ENCODE measurements at regions not wholly inside any gene's neighbourhood (a gene's known extent, or its start where the extent isn't known, plus 50 kb on each side); places are given as distances from the start of the nearest gene placed in this dataset.

DNA sequence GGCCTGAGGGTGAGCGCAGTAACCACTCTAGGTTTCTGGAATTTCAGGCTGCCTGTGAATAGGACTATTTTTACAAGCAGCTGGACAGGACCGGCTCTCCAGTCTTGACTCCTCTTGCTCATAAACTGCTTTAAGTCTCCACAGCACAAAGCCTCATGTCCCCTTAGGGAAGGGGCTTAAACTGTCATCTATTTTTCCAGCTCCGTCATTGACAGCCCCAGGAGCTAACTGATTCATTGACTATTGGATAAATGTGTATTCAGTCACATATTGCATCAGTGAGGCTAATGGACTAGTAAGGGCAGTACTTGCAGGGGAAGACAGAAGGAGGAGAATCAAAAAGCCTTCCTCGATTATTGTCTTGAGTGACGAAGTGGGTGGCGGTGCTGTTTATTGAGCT lies 719.4 kb upstream of the ADAMTS16 start:
- Mint-ChIP-seq H3K9me3 (no peaks in the 10 kb centered on the region), H3K36me3 (ENCODE audit: low read depth) (no peaks in the 10 kb centered on the region), H3K4me1 (no peaks in the 10 kb centered on the region), H3K27me3 (ENCODE audit: insufficient read depth, low read depth, poor library complexity) (no peaks in the 10 kb centered on the region), H3K27ac (no peak overlapping the region), H3K4me3 (no peak overlapping the region)
- Histone ChIP-seq H3K4me3 (no peak overlapping the region), H3F3A (replicated peaks; ENCODE audit: low read depth) (no peaks in the 10 kb centered on the region), H3K27me3 (ENCODE audit: insufficient read depth) (no peaks in the 10 kb centered on the region), H4K20me1 (replicated peaks; ENCODE audit: insufficient read depth) (no peaks in the 10 kb centered on the region), H2AFZ (no peak overlapping the region), H3K4me2 (no peak overlapping the region), H3K79me2 (replicated peaks; ENCODE audit: insufficient read depth) (no peaks in the 10 kb centered on the region), H3K4me1 (ENCODE audit: insufficient read depth) (no peaks in the 10 kb centered on the region), H3K27ac (ENCODE audit: low read depth) (no peak overlapping the region), H3K9me2 (ENCODE audit: insufficient read depth) (no peaks in the 10 kb centered on the region), H3K36me3 (ENCODE audit: insufficient read depth) (no peaks in the 10 kb centered on the region)
- DNase-seq (ENCODE audit: low spot score), result no peak
- no peak for ATAC-seq
- TF ChIP-seq, protein P1, sequence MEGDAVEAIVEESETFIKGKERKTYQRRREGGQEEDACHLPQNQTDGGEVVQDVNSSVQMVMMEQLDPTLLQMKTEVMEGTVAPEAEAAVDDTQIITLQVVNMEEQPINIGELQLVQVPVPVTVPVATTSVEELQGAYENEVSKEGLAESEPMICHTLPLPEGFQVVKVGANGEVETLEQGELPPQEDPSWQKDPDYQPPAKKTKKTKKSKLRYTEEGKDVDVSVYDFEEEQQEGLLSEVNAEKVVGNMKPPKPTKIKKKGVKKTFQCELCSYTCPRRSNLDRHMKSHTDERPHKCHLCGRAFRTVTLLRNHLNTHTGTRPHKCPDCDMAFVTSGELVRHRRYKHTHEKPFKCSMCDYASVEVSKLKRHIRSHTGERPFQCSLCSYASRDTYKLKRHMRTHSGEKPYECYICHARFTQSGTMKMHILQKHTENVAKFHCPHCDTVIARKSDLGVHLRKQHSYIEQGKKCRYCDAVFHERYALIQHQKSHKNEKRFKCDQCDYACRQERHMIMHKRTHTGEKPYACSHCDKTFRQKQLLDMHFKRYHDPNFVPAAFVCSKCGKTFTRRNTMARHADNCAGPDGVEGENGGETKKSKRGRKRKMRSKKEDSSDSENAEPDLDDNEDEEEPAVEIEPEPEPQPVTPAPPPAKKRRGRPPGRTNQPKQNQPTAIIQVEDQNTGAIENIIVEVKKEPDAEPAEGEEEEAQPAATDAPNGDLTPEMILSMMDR (conservative IDR thresholded peaks at IDR 0.05; ENCODE audit: low read depth in 2 of 2), result no peak
- TF ChIP-seq, protein P2, sequence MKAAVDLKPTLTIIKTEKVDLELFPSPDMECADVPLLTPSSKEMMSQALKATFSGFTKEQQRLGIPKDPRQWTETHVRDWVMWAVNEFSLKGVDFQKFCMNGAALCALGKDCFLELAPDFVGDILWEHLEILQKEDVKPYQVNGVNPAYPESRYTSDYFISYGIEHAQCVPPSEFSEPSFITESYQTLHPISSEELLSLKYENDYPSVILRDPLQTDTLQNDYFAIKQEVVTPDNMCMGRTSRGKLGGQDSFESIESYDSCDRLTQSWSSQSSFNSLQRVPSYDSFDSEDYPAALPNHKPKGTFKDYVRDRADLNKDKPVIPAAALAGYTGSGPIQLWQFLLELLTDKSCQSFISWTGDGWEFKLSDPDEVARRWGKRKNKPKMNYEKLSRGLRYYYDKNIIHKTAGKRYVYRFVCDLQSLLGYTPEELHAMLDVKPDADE (IDR thresholded peaks at IDR 0.05), result no peak
- TF ChIP-seq STAT1 (IDR thresholded peaks at IDR 0.05; ENCODE audit: unreplicated experiment) (no peak), POLR2AphosphoS5 (IDR thresholded peaks at IDR 0.05; ENCODE audit: low read depth) (no peak), NANOG (IDR thresholded peaks at IDR 0.05; ENCODE audit: borderline replicate concordance) (no peak), EZH2phosphoT487 (IDR thresholded peaks at IDR 0.05; ENCODE audit: unreplicated experiment) (no peak), JUNB (IDR thresholded peaks at IDR 0.05; ENCODE audit: unreplicated experiment) (no peak), ZNF331 (CRISPR knock-in tag; IDR thresholded peaks at IDR 0.05; ENCODE audit: low read depth) (no peak), ZNF114 (CRISPR knock-in tag; IDR thresholded peaks at IDR 0.05) (no peak)
- TF ChIP-seq, protein P3, sequence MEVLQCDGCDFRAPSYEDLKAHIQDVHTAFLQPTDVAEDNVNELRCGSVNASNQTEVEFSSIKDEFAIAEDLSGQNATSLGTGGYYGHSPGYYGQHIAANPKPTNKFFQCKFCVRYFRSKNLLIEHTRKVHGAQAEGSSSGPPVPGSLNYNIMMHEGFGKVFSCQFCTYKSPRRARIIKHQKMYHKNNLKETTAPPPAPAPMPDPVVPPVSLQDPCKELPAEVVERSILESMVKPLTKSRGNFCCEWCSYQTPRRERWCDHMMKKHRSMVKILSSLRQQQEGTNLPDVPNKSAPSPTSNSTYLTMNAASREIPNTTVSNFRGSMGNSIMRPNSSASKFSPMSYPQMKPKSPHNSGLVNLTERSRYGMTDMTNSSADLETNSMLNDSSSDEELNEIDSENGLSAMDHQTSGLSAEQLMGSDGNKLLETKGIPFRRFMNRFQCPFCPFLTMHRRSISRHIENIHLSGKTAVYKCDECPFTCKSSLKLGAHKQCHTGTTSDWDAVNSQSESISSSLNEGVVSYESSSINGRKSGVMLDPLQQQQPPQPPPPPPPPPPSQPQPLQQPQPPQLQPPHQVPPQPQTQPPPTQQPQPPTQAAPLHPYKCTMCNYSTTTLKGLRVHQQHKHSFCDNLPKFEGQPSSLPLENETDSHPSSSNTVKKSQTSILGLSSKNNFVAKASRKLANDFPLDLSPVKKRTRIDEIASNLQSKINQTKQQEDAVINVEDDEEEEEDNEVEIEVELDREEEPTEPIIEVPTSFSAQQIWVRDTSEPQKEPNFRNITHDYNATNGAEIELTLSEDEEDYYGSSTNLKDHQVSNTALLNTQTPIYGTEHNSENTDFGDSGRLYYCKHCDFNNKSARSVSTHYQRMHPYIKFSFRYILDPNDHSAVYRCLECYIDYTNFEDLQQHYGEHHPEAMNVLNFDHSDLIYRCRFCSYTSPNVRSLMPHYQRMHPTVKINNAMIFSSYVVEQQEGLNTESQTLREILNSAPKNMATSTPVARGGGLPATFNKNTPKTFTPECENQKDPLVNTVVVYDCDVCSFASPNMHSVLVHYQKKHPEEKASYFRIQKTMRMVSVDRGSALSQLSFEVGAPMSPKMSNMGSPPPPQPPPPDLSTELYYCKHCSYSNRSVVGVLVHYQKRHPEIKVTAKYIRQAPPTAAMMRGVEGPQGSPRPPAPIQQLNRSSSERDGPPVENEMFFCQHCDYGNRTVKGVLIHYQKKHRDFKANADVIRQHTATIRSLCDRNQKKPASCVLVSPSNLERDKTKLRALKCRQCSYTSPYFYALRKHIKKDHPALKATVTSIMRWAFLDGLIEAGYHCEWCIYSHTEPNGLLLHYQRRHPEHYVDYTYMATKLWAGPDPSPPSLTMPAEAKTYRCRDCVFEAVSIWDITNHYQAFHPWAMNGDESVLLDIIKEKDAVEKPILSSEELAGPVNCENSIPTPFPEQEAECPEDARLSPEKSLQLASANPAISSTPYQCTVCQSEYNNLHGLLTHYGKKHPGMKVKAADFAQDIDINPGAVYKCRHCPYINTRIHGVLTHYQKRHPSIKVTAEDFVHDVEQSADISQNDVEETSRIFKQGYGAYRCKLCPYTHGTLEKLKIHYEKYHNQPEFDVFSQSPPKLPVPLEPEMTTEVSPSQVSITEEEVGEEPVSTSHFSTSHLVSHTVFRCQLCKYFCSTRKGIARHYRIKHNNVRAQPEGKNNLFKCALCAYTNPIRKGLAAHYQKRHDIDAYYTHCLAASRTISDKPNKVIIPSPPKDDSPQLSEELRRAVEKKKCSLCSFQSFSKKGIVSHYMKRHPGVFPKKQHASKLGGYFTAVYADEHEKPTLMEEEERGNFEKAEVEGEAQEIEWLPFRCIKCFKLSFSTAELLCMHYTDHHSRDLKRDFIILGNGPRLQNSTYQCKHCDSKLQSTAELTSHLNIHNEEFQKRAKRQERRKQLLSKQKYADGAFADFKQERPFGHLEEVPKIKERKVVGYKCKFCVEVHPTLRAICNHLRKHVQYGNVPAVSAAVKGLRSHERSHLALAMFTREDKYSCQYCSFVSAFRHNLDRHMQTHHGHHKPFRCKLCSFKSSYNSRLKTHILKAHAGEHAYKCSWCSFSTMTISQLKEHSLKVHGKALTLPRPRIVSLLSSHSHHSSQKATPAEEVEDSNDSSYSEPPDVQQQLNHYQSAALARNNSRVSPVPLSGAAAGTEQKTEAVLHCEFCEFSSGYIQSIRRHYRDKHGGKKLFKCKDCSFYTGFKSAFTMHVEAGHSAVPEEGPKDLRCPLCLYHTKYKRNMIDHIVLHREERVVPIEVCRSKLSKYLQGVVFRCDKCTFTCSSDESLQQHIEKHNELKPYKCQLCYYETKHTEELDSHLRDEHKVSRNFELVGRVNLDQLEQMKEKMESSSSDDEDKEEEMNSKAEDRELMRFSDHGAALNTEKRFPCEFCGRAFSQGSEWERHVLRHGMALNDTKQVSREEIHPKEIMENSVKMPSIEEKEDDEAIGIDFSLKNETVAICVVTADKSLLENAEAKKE (CRISPR knock-in tag; IDR thresholded peaks at IDR 0.05), result no peak

Data from GM23338 (cell line).